GM18870 (cell line): ENCODE measurements at regions not wholly inside any gene's neighbourhood (a gene's known extent, or its start where the extent isn't known, plus 50 kb on each side); places are given as distances from the start of the nearest gene placed in this dataset.

Source experiments
- ATAC-seq: cut with Tn5 transposase; IDR thresholded peaks from one replicate; pipeline ENCODE4 v1.9.1; 2021; ENCODE audit warnings: moderate library complexity; ENCODE audit not compliant: unreplicated experiment

DNA sequence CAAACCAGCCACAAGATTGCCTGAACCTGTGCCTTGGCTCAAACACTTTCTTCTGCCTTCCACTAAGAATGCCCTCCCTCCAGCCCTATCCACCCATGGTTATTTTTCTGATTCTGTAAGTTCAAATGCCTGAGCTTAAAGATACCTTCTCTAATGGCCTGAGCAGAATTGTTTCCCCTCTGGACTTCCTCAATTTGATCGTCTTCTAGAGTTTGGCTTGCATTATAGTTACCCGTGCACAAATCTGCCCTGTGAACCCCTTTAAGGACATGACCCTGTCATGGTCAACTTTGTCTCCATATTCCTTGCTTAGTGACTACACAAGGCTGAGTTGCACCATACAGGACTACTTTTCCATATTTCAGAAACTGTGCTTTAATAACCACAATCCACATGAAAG lies 481.0 kb downstream of the FOXO1 start:
- ATAC-seq, result no peak

DNA sequence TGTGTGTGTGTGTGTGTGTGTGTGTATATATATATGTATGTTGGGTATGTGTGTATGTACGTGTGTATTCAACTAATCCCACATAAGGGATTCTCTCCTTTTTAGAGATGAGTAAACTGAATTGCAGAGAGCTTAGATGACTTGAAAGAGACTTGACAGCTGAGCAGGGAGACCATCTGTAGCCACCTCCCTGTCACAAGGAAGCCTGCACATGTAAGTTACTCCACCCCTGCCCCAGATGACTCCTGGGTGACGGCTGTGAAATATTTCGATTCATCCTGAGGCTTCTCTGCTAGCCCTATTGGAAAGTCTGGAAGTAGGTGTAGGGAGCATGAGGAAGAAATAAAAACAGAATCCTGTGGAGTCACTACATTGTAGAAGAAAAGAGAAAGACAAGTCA lies 480.4 kb downstream of the FOXO1 start:
- no peak for ATAC-seq

GRCh38 chr13:40186626-40187323 lies 479.7 kb downstream of the FOXO1 start:
- no peak for ATAC-seq

- no peak for ATAC-seq
Measured at GRCh38 chr13:40187324-40187795, 479.1 kb downstream of the FOXO1 start.

GRCh38 chr13:40187841-40188591 lies 478.4 kb downstream of the FOXO1 start:
- no peak for ATAC-seq

DNA sequence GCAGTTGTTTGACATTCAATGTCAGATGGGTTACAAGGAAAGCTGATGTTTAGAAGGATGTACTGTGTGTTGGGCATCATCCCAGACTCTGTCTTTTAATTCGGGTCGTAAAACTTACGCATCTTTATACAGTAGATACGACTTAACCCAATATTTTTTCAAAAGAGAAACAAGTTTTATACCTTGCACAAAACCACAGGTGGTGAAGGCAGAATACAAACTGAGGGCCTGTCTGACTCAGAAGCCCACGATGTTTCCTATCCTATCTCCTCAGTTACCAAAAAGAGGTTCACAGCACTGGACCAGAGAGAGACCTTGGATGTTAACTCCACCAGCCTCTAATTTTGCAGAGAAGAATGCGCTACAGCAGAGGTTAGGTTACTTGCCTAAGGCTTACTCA lies 477.0 kb downstream of the FOXO1 start:
- no peak for ATAC-seq

GRCh38 chr13:40189898-40190630 lies 476.4 kb downstream of the FOXO1 start:
- ATAC-seq, result no peak

DNA sequence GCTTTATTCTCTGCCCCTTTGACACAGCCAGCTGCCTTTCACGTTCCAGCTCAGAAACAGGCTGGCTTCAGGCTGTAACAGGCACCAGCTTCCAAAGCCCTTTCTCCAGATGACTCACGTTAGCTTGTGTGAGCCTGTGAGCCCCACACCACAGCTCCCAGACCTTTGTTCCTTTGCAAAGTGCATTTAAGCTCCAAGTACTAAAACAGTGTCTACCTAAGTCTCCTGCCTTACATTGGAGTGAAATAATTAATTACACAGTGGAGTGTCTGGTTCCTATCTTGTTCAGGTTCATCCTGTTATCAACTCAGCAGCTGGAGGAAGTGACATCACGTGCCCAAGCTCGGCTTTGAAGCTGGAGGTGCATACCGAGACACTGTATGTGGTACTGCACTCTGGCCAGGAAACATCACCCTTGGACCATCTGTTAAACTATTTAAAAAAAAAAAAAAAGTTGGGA lies 475.8 kb downstream of the FOXO1 start:
- ATAC-seq, result no peak

GRCh38 chr13:40191186-40191980 lies 475.1 kb downstream of the FOXO1 start:
- ATAC-seq, result no peak

GRCh38 chr13:40192452-40192851 lies 474.0 kb downstream of the FOXO1 start:
- no peak for ATAC-seq

- ATAC-seq, result no peak
Measured at GRCh38 chr13:40192858-40193257, 473.6 kb downstream of the FOXO1 start.

DNA sequence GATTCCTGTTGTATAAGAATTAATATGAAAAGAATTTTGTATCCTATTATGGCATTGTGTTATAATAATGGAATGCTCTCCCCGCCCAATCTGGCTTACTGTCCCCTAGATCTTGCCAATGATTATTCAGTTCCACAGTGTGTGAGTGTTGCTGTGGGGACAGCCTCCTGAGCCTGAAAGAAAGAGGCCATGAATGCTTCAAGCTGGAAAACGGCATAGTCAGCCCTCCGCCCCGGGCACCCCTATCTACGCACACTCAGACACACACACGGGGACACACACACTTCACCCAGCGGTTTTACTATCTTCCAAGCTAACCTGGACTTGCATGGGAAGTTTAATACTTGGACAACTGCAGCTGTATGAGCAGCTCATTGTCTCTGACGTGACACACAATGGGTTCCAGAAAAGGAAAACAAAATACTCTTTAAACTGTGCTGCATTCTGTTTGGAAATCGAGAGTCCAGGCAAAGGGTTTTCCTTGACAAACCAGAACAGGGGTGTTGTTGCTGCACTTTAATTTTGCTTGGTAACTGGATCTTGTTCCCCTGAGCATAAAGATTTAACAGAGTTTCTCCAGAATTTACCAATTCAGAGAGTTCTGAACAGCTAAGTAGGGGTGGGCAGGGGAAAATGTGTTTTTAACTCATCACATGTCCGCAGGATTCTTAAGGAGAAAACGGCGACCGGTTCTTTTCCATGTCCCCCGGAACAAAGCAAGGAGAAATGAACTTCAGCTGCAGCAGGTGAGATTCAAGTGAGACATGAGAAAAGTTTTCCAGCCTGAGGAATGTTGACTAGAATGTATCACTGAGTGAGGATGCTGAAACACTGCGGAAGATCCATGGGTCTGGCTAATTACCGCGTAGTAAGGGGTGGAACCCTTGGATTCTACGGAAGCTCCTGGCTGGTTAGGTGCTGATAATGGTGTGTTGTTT lies 472.9 kb downstream of the FOXO1 start:
- ATAC-seq, result no peak

DNA sequence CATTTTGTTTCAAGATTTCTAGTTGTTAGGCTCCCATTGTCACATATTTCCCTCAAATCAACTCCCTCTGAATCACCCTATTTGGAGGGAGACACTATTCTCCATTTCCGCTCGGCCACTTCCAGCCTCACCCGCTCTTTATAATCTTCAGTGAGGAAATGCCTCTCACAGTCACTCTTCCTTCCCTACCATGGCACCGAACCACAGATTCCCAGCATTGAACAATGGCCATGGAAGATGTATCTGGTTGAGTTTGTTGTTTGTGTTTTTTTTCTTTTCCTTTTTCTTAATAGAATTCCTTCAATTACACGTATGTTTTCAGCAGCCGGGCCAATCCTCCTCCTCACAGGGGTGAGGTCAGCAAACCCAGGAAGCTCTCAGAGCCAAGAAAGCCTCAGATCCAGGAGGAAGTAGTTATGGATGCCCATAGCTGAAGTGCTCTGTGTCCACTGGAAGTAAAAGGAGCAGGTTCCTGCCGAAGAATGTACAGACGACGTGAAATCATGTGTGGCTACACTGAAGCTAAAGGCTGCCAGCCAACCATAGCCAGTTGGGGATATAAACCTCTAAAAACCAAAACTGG lies 472.1 kb downstream of the FOXO1 start:
- ATAC-seq, result no peak

GRCh38 chr13:40197049-40197448 lies 469.4 kb downstream of the FOXO1 start:
- ATAC-seq, result no peak

GRCh38 chr13:40197936-40198595 lies 468.4 kb downstream of the FOXO1 start:
- ATAC-seq, result no peak

DNA sequence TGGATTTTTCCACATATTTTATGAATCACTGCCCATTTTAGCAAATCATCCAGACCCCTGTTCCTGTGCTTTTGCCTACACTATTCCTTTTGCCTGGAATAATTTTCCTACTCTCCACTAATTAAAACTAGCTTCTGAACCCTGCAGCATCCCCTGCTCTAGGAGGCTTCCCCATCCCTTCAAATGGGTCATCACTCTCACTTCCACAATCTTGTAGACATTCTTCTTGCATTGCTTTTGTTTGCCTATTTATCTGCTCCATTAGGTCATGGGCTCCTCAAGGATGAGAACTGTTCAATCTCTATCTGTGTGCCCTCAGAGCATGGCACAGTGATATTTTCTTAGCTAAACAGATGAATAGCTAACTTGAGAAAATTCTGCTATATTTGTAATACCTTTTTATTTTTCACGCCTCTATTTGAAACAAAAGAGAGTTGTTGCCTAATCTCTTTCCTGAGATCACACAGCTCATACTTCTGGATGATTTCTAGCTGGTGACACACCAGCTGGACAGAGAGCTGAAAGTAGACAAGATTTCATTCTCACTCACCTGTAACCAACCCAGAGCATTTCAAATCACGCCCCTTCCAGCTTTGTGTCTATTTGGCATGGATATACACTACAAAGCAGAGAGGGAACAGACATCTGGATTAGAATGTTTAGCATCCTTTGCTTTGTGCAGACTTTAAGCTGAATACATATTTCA lies 466.0 kb downstream of the FOXO1 start:
- ATAC-seq, result no peak

GRCh38 chr13:40204246-40204645 lies 462.2 kb downstream of the FOXO1 start:
- ATAC-seq, result no peak

DNA sequence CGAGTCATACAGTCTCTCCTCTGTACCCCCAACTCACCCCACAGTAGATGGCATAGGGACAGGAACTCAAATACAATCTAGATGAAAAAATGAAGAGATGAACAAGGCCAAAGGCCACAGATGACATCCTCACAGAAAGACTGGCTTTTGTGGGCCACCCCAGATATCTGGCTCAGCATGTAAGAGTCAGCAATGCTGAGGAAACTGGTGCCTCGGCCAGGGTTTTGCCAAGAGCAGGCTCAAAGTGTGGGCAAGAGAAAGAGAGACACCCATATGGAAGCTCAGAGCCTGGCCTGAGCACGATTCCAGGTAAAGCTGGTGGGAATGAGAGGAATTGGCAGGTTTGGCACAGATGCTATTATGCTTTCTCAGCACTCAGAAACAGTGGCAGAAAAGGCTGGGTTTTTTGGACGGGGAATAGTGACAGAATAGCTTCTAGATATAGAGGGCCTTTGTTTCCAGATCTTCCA lies 460.6 kb downstream of the FOXO1 start:
- ATAC-seq, result no peak
